Amniotic epithelial cell (primary cell): ENCODE measurements at regions not wholly inside any gene's neighbourhood (a gene's known extent, or its start where the extent isn't known, plus 50 kb on each side); places are given as distances from the start of the nearest gene placed in this dataset.

Experiments
- DNase-seq: peaks from one replicate; pipeline ENCODE4 v3.0.0-alpha.2; 2010; ENCODE audit warnings: low read depth

DNA sequence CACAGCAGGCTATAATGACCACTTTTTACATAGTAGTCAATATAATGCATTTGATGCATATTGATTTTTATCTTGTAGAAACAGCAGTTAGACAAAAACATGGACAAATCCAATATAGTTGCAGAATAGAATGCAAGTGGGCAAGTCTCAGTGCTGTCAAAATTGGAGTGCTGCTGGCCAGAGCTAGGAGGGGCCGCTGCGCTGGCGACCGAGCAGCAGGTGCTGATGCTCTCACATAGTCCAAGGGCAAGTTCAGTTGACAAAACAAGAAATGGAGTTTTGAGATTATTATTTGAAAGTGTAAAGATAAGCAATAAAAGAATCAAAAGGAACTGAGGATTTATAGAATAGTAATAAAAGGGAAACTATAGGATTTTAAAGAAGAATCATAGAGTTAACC, 60.6 kb upstream of the CDK20 start:
- no peak for DNase-seq

DNA sequence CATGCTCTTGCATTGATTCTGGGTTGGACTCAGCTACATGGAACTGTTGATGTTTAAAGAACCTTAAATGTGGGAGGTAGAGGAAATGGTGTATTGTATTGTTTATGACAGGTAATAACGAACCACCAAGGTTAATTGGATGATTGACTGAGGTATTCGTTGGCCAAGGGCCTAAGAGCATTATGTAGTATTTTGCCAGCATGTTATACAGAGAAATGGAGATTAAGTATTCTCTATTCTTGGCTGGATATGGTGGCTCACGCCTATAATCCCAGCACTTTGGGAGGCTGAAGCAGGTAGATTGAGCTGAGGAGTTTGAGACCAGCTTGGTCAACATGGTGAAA, 59.0 kb upstream of the CDK20 start:
- DNase-seq, result no peak

- DNase-seq, result no peak
Observed at GRCh38 chr9:88028338-88028737, 54.0 kb upstream of the CDK20 start.

DNA sequence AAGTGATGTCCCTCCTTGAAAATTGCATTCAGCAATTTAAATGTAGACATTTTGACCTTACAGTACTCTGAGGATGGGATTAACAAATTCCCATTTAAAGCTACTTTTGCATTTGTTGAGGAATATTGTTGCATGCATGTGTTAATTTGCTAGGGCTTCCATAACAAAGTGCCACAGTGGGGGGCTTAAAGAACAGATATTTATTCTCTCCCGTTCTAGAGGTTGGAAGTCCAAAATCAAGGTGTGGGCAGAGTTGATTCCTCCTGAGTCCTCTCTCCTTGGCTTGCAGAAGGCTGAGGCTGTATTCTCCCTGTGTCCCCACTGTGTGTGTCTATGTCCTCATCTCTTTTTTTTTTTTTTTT, 51.8 kb upstream of the CDK20 start:
- no peak for DNase-seq

GRCh38 chr9:88025411-88026117, 51.2 kb upstream of the CDK20 start:
- no peak for DNase-seq

- DNase-seq, result no peak
Observed at GRCh38 chr9:88024896-88025295, 50.6 kb upstream of the CDK20 start.
